Liver (tissue), 3 donors: ENCODE measurements at regions not wholly inside any gene's neighbourhood (a gene's known extent, or its start where the extent isn't known, plus 50 kb on each side); places are given as distances from the start of the nearest gene placed in this dataset.

ENCODE experiments used
- CTCF ChIP-seq: fragments of 150-350 bp; IDR thresholded peaks from 2 replicates; pipeline ENCODE4 v1.5.1; 2017; ENCODE audit warnings: improper control_type of control experiment, low read depth, low read length; ENCODE audit not compliant: missing input control
- FOXA1 ChIP-seq: IDR thresholded peaks from 2 replicates; pipeline ENCODE4 v1.6.1; 2016; ENCODE audit warnings: antibody characterized with exemption
- GABPA ChIP-seq, 2 donors: IDR thresholded peaks in 1 of 2; conservative IDR thresholded peaks in 1 of 2; 2 replicates each; pipeline ENCODE4 v1.6.1; 2016; ENCODE audit warnings: antibody characterized with exemption in 2 of 2, mild to moderate bottlenecking in 1 of 2, moderate library complexity in 1 of 2
- MAX ChIP-seq: IDR thresholded peaks from 2 replicates; pipeline ENCODE4 v1.6.1; 2016; ENCODE audit warnings: antibody characterized with exemption
- REST ChIP-seq: IDR thresholded peaks from 2 replicates; pipeline ENCODE4 v1.6.1; 2016; ENCODE audit warnings: antibody characterized with exemption, mild to moderate bottlenecking
- SP1 ChIP-seq: IDR thresholded peaks from 2 replicates; pipeline ENCODE4 v1.6.1; 2018; ENCODE audit warnings: antibody characterized with exemption, mild to moderate bottlenecking
- TAF1 ChIP-seq: conservative IDR thresholded peaks from 2 replicates; pipeline ENCODE4 v1.6.1; 2016; ENCODE audit warnings: antibody characterized with exemption, mild to moderate bottlenecking
- ZBTB33 ChIP-seq: IDR thresholded peaks from 2 replicates; pipeline ENCODE4 v1.6.1; 2016; ENCODE audit warnings: antibody characterized with exemption
- donor health status: healthy.
- donor health status: healthy.

- TF ChIP-seq CTCF: no peak
- no peak for TF ChIP-seq GABPA (IDR thresholded peaks at IDR 0.05 in 1 of 2, conservative IDR thresholded peaks at IDR 0.05 in 1 of 2)
- TF ChIP-seq TAF1: no peak
- no peak for TF ChIP-seq SP1
- no peak for TF ChIP-seq REST
- TF ChIP-seq ZBTB33: no peak
- no peak for TF ChIP-seq MAX
- no peak for TF ChIP-seq FOXA1
These were observed 363.5 kb upstream of the AMELY start for GRCh38 chrY:7275014-7275413.
